Stimulated activated CD4-positive, alpha-beta T cell treated with anti-CD3 and anti-CD28 coated beads, Interleukin-1b, Interleukin-23, amount 100 ng/mL, for 1 hour (primary cell): ENCODE measurements at regions not wholly inside any gene's neighbourhood (a gene's known extent, or its start where the extent isn't known, plus 50 kb on each side); places are given as distances from the start of the nearest gene placed in this dataset.

Source experiments
- DNase-seq, 2 donors: peaks; one replicate each; pipeline ENCODE4 v3.0.0-alpha.2; 2020; ENCODE audit warnings: low read depth in 2 of 2

DNA sequence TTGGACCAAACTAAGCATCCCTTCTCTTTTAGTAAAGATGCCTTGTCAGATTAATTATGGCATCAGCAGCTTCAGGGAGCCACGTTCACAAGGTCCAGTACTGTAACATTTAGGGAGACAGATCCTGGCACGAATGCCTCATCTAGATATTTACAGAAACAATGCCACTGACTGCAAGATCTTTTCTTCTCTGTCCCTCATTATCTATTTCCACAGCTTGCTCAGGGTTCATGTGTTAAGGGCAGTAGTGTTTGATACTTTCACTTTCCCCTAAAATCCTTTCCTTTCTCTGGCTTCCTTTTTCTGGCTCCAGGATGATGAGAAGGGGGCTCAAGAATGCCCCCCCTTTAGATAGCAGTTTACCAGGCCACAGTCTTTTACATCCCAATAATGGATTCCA, 393.9 kb downstream of the BCL11A start:
- DNase-seq: no peak

DNA sequence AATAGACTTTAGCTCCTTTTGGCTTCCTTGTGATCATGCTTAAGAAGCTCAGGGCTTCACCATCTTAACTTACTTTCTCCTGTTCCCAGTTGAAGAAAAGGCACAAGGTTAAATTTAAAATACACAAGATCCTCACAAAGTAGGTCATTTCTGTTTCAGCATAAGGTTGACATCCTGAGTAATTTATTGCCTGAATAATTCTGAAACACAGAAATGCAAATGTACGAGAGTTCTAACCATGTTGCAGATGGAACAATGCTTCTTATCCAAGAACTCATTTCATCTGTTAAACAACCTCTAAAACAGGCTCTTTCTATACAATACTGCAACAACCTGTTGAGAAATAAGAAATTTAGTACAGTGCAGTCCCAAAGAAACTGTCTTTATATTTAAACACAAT, 395.2 kb downstream of the BCL11A start:
- no peak for DNase-seq

DNA sequence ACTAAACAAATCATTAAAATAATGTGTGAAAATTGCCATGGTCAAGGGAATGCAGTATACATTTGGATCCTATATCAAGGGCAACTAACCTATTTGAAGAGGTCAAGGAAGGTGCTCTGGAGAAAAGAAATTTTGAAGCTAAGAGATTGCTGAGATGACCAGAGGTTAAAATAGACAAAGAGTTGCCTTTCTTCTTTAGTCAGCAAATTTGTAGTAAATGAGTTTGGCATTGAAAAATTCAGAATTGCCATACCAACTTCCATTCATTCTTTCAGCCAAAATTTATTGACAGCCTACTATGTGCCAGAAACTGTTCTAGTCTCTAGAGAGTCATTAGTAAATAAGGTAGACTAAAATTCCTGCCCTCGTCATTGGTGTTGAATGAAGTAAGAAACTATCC, 396.2 kb downstream of the BCL11A start:
- DNase-seq: no peak

DNA sequence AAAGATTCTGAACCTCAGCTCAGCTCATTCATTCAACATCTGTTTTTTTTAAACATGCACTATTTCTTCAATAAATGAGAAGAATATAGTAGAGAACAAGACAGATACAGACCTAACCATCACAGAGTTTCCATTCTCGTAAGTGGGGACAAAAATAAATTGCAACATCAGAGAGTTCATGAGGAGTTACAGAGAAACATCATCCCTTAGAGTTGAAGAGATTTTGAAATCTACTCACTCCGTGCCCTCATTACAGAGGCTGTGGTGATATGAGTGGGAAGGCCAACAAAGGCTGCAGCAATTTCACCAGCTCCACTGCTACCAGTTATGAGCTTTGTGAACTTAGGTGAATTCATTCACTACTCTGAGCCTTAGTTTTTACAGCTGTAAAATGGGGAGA, 399.3 kb downstream of the BCL11A start:
- DNase-seq: no peak

DNA sequence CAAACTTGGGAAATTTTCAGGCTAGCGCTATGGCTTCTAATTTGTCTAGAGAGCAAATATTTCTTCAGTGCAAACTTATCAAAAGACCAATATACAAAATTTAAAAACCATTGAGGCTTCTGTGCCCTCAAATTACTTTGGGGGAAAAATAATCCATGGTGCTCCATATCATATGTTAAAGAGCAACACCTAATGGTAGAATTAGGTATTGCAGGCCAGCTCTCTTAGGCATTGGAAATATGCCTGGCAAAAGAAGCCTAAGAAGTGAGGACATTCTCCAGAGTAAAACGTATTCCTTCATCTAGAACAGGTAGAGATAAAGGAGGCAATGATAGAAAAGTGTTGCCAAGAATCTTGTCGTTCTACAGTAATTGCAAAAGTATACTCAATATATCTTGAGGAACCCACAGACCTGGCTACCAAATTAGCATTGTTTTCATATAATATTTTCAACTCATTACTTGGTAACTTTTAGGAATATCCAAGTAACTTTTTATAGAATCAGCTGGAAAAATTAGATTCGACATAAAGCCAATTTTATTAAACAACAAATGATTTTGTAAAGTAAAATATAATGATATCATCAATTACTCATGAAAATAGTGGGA, 401.1 kb downstream of the BCL11A start:
- DNase-seq: no peak

DNA sequence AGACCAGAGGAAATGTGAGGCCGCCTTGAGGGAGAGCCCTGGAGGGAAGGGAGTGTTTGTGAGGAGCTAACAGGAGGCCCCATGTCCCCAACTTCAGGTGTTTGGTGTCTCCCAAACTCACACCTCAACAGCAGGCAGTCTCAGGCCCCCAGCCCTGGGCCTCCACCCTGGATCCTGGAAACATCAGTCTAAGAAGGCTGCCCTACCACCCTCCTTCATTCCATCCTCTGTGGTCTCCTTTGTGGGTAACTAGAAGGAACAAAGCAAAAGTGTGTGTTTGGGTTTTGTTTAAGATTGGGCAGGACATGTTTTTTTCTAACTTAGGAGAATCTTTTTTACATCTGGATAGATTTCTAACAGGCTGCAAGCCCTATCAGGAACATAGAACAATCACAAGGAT, 404.3 kb downstream of the BCL11A start:
- DNase-seq: no peak

DNA sequence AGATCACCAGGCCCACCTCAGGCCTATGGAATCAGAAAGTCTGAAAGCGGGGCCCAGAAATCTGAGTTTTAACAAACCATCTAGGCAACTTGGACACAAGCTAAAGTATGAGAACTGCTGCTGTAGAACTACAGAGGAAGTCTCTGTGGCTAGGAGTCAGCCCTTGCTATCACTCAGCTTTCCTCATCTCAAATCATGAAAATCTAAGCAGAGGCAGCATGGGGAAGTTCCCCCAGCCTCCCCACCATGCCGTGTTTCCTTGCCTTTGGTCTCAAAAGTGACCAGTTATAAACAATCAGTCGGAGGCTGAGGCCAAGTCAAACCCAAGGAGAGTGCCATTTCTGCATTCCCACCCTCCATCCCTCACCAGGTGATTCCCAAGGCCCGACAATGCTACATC, 404.7 kb downstream of the BCL11A start:
- DNase-seq: no peak

DNA sequence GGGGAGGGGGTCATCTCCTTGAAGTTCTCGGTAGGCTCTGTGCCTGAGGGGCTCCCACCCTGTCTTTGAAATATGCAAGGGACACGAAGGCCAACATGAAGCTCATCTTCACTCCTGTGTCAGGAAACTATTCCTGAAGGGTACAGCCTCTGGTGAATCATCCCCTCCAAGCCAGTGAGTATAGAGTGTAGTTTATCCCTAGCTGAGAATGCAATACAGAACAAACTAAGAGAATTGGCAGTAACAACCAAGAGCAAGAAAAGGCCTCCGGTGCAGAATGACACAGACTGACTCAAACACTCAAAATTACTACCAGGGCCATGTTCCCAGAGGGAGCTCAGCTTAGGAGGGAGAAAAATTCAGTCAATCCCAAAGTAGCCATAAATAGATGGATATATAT, 413.3 kb downstream of the BCL11A start:
- no peak for DNase-seq

DNA sequence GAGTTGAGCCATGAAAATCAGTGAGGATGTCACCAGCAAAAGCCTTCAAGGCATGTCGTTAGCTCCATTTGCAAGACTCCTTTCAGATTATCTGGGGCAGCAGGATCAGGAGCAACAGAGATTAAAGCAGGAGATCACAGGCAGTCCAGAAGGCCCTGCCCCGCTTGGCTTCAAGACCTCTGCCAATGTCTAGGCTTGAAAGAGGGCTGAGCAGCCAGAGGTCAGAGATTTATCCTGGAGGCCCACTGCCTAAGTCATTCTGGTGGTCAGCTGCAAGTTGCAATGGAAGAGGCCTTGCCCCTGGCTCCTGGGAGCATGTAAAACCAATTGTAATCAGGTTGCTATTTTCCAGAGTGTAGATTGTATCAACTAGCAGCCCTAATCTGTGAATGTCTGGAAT, 416.5 kb downstream of the BCL11A start:
- no peak for DNase-seq

DNA sequence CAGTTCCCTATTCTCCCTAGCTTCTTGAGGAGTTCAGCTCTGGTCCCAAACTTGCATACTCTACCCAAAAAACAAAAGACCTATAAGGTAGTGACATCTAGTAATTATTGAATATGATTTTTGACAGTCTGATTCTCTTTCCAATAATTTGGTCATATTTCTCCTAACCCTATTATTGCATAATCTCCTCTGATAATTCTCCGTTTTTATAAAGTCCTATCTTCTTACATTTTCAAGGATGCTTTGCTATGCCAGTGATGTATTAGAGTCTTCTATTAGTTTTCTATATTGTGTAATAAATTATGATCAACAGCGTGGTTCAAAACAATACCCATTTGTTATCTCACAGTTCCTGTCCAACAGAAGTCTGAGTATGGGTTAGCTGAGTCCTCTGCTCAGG, 426.3 kb downstream of the BCL11A start:
- DNase-seq: no peak

DNA sequence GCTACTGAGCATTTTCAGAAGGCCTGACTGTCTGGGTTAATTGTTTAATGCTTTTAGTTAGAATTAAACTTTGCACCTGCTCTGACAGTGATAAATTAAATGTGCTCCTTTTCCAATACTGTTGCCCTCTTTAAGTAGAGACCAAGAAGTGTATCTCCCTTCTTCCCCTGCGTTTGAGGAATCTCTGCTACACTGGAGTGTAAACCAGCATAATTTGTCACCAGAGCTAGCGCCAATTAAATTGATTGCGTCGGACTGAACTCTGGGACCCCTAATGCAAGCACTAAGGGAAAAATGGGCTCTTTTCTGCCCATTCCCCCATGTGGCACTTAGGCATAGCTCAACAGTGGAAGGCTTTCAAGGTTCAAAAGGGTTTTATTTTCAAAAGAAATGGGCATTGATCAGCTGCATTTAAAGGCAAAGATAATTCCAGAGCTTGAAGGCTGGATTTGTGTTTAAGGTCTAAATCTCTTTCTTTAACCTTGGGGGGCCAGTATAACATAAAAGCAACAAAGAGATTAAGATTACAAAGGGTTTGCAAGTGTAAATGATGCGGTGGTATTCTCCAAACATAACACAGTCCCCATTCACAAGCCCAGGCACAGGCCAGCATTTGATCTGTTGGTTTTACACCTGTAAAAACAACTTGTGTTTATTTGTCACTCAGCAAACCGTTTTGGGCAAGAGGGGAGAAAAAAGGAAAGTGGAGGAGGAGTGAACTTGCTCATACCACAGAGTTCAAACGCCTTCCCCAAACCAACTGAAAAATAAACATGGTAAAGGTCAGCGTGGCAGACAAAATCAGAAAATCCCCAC, 427.6 kb downstream of the BCL11A start:
- DNase-seq: no peak

DNA sequence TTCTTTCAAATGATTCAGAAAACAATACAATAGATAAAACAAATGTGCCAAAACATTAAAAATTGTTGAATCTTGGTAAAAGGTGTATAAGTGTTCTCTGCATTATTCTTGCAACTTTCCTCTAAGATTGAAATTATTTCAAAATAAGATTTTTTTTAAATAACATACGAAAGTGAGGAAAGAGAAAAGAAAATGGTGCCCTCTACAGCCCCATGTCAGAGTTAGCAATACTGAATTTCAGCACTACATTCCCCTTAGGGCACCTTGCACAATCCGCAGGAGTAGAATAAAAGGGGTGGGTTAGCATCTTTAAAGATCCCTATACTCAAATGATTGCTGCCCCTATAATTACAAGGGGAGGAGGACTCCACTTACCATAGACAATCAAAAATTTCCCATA, 433.7 kb downstream of the BCL11A start:
- no peak for DNase-seq

DNA sequence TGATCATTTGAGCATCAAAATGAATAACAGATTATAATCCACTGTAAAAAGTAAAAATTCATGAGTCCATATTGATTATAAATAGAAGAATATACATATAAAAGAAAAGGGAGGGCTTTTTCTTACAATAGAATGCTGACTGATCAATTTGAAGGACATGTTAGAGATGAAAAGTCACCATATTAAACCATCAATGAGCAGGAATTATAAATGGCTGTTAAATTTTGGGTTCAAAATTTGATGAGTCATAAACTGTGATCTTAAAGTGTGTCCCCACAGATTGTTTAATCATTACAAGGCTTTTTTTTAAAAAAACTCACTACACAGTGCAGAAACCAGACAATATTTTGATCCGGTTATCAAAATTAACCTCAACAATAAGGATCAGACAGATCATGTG, 434.5 kb downstream of the BCL11A start:
- DNase-seq: no peak

DNA sequence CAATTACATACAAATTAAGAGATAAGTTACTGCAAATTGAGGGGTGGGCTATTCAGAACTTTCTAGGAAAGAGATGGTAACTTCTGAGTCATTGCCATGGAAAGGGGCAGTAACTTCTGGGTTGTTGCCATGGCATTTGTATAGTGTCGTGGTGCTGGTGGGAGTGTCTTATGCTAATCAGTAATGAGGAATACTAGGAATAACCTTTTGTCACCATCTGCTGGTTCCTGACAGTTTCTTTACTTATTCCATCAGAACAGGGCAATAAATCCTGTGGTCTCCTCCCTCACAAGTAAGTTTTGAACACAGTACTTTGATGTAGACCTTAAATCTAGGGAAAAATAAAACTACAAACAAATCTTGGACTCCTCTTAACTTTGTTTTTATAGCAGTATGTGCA, 435.4 kb downstream of the BCL11A start:
- no peak for DNase-seq

DNA sequence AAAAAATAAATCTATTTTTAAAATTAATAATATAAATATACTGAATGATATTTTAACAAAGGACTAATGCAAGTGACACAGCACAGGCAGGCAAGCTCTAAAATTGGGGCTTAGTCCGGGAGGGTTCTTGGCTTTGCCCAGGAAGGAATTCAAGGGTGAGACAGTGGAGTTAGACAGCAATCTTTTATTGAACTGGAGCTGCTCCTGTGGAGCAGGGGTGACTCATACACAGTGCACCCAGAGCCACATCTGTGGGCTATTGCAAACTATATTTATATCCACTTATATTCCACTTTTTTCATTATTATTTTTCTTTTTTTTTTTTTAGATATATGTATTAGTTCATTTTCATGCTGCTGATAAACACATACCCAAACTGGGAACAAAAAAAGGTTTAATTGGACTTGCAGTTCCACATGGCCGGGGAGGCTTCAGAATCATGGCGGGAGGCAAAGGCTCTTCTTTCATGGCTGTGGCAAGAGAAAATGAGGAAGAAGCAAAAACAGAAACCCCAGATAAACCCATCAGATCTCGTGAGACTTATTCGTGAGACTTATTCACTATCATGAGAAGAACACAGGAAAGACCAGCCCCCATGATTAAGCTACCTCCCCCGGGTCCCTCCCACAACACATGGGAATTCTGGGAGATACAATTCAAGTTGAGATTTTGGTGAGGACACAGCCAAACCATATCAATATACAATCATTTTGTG, 437.1 kb downstream of the BCL11A start:
- DNase-seq: no peak

DNA sequence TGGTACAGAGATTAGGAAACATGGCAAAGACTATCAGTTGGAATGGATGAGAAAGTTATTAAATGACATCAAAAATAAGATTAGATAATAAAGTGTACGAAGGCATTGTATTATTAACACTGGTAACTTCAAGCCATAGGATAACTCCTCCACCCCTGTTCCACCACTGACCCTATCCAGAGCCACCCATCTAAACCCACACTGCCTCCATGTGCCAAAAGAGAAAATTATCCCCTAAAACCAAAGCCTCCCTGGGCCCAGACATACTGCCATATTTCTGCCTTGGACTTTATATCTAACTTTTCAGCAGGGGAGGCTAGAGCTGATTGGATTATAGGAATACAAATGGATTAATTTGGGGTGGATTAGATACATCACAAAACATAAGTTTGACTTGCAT, 443.7 kb downstream of the BCL11A start:
- no peak for DNase-seq

DNA sequence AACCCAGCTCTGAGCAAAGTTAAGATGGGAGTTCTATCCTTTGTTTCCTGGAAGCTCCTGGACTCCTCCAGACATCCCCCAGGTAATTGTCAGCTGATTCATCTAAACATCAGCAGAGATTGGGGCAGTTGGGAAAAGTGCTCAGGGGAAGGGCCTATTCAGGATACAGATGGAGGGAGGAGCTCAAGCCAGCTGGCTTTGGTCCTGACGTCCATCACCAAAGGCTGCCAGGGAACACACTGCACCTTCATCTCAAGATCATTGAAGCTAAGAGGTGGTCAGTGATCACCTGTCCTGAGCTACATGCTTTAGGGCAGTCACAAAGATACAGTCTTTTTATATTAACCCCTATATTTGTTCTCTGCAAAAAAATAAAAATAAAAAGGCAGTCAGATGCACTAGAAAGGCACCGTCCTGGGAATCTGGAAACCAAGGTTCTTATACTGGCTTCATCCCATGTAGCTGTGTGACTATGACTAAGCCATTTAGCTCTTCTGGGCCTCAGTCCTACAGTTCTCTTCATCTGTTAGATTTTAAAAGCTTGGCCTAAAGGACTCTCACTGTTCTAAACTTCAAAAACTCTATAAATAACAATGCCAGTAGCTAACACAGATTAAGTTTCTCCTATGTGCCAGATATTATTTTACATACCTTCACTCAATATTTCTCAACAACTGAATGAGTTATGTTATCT, 446.5 kb downstream of the BCL11A start:
- no peak for DNase-seq

DNA sequence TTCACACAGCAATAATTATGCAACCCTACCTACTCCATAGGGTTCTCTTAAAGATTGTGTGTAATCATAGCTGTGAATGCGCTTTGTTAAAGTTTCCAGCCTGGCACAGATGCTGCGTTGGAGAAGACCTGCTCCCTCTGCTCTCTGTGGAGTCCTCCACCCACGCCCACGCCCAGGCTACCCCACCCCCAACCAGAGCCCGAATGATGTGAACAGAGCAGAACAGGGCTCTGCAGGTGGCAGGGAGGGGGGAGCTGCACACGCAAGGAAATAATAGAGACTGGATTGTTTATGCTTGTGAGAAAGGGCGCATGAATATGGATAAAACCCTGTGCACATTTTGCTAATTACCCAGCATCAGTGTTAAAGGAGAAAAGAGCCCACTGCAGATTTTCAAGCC, 447.5 kb downstream of the BCL11A start:
- no peak for DNase-seq

DNA sequence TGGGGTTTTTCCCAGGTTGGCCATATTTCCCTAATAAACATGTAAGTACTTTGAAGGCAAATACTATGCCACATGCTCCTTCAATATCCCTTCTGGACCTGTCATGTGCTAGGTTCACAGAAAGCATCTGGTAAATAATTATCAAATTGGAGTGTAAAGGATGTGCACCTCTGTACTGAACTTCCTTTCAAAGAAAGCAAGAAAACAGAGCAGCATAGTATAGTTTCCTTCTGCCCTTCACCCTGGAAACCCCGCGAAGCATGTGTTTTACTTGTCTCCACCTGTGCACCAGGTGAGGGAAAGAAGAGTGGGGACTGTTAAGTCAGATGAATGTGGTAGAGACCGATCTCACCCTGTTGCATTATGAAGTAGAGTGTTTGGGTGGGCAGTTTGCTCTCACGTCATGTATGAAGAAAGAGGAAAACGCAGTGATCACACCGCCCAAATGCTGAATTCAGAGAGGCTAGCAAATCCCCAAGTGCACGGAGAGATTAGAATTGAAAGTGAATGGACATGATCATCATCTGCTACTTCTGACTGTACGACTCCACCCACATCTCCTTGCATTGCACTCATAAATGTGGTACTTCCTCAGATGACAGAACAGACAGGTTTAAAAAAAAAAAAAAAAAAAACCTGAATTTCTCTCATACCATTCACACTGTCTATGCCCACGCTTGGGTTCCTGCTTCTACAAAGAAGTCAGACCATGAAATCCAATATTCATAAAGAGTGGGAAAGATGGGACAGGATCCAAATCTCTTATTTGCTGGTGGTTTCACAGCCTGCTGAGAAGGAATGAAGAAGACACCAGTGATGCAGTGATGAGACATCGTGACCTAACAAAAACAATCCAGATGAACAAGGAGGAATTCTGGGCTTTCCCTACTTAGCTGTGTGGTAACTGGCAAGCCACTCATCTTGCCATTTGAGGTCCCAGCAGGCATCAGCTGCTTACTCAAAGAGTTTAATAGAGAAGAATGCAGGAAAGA, 448.6 kb downstream of the BCL11A start:
- DNase-seq: no peak

DNA sequence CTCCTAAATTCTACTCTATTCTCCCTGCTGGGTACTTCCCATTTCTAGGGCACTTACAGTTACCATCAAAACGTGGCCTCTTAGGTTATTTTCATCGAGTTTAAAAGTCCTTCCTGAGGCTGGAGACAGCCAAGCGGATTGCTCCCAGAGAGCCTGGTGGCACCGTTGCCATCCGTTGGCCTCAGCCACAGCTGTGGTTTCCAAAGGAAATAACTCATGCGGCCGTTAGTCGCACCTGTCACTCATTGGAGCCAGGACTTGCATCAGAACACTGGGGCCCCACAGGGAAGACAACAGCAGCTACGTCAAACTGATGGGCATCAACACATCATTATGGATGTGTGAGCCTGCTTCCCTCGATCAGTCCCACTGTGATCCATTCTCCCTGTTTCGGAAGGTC, 453.4 kb downstream of the BCL11A start:
- DNase-seq: no peak

DNA sequence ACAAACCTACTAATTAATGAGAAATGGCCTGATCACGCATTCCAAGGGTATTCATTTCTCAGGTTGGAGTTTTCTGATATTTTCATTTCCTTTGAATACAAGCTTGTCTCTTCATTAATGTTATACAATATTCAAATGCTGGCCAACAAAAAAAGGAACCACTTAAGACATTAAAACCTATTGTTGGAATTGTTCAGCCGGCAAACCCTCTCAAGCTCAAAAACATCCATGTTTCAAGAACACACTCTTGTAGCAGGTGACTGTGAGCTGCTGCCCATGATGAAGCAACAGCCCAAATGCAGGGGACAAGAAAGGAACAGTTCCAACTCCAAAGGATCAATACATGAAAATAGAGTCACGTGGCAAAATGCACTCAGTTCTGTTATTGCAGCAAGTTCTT, 454.5 kb downstream of the BCL11A start:
- no peak for DNase-seq
